ENCODE measurements at regions not wholly inside any gene's neighbourhood (a gene's known extent, or its start where the extent isn't known, plus 50 kb on each side); places are given as distances from the start of the nearest gene placed in this dataset.

- TF ChIP-seq BACH2 (CRISPR knock-in tag; IDR thresholded peaks at IDR 0.05; ENCODE audit: borderline replicate concordance) (no peak), TCF4 (CRISPR knock-in tag; IDR thresholded peaks at IDR 0.05; ENCODE audit: borderline replicate concordance) (no peak), ZFP3 (CRISPR knock-in tag; IDR thresholded peaks at IDR 0.05) (no peak), TOX (CRISPR knock-in tag; IDR thresholded peaks at IDR 0.05; ENCODE audit: borderline replicate concordance) (no peak)
- TF ChIP-seq, protein P1, sequence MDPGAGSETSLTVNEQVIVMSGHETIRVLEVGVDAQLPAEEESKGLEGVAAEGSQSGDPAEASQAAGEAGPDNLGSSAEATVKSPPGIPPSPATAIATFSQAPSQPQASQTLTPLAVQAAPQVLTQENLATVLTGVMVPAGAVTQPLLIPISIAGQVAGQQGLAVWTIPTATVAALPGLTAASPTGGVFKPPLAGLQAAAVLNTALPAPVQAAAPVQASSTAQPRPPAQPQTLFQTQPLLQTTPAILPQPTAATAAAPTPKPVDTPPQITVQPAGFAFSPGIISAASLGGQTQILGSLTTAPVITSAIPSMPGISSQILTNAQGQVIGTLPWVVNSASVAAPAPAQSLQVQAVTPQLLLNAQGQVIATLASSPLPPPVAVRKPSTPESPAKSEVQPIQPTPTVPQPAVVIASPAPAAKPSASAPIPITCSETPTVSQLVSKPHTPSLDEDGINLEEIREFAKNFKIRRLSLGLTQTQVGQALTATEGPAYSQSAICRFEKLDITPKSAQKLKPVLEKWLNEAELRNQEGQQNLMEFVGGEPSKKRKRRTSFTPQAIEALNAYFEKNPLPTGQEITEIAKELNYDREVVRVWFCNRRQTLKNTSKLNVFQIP (CRISPR knock-in tag; IDR thresholded peaks at IDR 0.05; ENCODE audit: borderline replicate concordance, low read depth) = no peak
These were observed 56.2 kb upstream of the PTPRG start (continued) for GRCh38 chr3:61505197-61505596.

GRCh38 chr3:61507946-61508345 is 53.4 kb upstream of the PTPRG start:
- no peak for ATAC-seq
- TF ChIP-seq GLIS3 (CRISPR knock-in tag; IDR thresholded peaks at IDR 0.05) = no peak
- TF ChIP-seq ISL1 (CRISPR knock-in tag; IDR thresholded peaks at IDR 0.05) = no peak
- no peak for TF ChIP-seq RARB (CRISPR knock-in tag; IDR thresholded peaks at IDR 0.05)
- no peak for TF ChIP-seq BACH2 (CRISPR knock-in tag; IDR thresholded peaks at IDR 0.05; ENCODE audit: borderline replicate concordance)
